ENCODE measurements at regions not wholly inside any gene's neighbourhood (a gene's known extent, or its start where the extent isn't known, plus 50 kb on each side); places are given as distances from the start of the nearest gene placed in this dataset.

DNA sequence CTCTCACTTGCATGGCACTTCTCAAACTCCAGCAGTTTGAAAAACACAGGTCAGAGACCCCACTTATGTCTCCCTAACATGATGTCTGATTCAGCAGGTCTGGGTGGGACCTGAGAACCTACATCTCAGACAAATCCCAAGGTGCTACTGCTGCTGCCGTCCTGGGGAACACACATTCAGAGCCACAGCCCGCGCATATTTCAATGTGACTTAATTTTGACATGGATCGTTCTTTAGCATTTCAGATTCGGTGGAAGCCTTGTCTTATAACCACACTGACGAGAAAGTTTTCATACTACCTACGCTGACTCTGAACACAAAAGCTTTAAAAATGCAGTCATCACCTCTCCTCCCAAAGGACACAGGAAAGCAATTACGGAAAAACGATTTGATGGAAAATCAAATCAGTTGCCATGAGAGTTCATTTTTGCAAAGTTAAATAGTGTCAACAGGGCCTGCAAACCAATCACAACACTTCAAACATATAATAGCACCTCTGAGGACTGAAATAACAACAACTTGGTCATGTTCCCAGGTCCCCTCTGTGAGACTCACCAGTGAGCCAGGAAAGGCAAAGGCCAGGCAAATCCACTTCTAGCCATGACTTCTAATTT, 132.6 kb downstream of the SHANK2 start:
- no peak for DNase-seq

DNA sequence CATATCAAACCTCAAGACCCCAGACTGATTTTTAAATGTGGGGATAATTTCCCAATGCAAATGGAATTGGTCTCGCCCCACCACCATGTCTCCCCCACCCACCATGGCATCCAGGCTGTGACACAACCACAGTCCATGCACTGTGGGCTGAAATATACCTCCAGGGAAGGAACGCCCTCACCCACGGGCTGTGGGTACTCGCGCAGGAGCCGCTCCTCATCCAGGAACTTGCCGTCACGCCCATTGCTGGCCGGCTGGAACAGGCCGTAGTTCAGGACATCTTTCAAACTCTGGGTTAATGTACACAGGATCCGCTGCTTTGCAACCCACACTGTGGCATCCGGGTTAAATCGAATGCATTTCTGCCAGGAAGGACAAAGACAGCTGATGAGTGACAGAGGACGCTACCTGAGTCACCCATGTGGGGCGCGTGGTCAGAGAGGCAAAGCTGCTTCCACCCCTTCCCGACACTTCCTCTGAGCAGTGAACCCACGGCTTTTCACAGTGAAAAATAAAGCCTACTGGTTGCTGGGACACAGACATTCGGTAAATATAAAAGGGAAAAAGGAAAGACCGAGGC, 133.6 kb downstream of the SHANK2 start:
- DNase-seq: no peak

DNA sequence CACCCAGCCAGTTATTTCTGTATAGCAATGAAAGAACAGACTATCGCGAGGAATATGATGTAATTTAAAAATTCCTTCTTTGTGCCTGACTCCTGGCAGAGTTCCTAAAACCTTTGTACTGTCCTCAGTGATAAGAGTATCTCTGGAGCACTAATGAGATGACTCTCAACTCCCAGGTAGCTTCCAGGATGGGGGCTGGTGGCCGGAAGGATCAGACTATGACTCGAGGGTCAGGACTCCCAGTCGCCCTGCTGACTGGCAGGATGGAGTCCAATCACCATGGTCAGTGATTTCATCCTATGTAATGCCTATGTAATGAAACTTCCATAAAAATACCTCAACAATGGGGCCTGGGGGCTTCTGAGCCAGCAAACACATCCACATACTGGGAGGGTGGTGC, 135.1 kb downstream of the SHANK2 start:
- no peak for DNase-seq

DNA sequence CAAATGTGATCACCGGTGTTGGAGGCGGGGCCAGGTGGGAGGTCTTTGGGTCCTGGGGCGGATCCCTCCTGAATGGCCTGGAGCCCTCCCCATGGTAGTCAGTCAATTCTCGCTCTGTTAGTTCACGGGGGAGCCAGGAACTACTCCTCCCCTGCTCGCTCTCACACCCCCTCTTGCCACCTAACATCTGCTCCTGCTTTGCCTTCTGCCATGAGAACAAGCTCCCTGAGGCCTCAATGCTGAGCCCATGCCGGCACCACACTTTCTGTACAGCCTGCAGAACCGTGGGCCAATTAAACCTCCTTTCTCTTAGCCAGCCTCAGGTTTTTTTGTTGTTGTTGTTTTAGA, 135.7 kb downstream of the SHANK2 start:
- DNase-seq: no peak

DNA sequence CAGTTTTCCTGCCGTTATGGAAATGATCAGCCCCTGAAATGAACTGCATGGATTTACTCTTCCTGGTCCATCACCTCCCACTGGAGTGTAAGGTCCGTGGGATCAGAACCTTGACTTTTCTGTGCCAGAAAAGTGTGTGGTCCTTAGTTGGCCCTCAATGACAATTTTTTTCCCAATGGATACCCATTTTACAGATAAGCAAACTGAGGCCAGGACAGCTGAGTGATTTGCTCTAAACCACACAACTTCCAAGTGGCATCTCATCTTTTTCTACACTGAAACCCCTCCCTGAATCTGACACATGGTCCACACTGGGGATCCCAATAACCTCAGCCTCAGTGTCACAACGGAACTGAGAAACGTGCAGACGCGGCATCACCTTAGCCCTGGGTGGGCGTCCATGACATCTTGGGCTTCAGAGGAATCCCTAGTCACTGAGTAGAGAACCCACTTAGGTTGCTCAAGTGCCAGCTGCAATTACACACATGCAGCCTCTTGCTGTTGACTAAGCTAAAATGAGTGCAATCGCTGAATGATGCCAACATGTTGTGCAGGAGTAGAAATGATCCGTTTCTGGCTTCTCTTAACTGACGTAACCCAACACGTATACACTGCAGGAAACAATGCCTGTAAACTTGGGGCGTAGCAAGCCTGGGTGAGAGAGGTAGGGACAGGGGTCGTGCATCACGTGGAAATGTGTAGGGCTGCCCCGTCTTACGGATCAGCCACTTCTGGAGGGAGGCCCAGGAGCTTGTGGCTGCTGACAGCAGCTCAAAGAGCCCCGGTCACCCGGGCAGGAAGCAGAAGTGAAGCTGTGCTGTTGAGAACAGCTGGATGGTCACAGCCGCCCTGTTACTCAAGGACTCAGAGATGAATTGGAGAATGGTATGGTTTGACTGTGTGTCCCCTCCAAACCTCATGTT, 136.3 kb downstream of the SHANK2 start:
- DNase-seq: no peak

DNA sequence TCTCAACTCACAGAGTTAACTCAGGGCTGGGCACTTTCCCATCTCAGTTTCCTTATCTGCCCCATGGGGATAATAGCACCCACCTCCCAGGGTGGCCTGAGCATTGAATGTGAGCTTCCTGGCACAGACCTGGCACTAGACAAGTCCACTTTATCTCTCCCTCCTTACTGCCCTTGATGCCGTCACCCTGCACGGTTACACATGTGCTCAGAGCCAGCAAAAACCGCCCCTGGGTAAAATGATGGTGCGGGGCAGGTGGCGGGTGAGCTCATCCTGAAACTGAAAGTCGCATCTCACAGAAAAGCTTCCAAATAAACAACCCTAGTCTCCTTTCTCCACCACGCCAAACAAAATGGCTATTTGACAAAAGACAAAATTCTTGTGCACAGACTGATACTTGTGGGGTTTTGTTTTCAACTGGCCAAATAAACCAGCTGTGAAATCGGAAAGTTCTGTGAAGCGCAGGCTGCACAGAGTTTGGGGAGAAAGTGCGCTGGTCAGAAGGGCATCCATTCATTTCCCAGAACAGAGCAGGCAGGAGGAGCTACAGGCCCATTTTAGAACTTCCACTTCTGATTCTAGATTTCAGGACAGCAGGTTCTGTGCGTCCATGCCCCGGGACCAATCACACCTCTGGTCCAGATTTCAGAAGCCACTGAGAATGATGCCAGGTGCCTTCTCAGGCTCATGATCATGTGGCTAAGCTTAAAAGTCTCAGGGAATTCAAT, 138.1 kb downstream of the SHANK2 start:
- DNase-seq: no peak

DNA sequence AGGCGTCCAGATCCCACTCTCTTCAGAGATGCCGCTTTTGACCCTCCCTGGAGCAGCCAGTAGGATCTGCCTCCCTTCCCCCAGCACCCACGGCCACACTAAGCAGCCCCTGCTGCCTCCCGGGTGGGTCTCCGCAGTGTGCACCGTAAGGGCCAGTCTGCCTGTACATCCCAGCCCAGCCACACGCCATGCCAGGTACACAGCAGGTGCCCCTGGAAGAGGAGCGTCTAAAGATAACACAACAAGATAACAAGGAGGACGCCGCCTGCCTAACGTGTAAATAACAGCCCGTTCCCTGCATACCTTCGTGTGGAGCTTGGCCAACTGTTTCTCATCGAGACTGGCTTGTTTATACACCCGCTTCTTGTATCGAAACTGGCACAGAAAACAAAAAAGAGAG, 139.4 kb downstream of the SHANK2 start:
- DNase-seq: peak; percentile 19

DNA sequence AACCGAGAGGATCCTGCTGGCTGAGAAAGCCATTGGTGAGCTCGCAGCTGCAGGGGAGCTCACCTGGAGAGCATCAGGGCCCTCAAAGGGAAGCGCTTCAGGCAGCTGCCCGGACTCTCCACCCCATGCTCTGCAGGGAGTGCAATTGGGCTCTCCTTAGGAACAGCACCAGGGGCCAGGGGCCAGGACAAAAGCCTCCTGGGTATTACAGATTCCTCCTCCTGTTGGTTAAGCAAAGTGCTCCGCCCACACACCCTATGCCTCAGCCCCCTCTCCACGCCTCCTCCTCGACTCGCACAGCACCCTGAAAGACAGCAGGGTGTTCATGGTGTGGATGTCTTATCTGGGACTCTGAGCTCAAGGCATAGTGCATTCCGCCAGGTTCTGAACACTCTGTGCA, 139.9 kb downstream of the SHANK2 start:
- DNase-seq: peak; percentile 63

DNA sequence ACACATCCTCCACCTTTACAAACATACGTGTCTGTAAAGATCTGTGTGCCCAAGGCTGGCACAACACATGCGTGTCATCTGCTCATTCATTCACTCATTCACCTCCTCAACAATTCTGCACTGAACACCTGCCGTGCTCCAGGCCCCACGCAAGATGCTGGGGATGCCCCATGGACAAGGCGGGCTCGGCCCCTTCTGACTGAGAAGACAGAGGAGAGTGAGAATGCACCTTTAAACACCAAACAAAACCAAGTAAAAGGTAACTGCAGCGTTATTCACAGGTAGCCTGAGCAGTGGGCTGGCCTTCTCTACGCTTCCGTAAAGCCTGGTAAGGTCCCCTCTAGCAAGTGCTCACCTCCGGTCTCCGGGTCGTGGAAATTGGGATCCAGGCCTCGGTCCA, 142.8 kb downstream of the SHANK2 start:
- no peak for DNase-seq

DNA sequence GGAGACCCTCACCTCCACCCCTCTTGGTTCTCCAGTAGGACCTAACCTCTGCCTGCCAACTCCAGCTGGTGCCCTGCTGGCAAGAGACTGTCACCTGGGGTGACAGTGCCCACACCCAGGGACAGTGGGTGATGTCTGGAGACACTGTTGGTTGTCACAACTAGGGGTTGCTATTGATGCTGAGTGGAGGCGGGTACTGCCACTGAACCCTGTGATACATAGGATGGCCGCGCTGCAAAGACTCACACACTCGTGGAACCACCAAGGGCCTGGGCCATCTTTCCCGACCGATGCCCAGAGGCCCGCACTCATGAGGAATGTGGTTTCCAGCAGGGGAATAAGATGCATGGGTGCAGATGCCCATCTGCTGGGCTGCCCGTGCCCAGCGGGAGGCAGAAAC, 143.2 kb downstream of the SHANK2 start:
- no peak for DNase-seq

DNA sequence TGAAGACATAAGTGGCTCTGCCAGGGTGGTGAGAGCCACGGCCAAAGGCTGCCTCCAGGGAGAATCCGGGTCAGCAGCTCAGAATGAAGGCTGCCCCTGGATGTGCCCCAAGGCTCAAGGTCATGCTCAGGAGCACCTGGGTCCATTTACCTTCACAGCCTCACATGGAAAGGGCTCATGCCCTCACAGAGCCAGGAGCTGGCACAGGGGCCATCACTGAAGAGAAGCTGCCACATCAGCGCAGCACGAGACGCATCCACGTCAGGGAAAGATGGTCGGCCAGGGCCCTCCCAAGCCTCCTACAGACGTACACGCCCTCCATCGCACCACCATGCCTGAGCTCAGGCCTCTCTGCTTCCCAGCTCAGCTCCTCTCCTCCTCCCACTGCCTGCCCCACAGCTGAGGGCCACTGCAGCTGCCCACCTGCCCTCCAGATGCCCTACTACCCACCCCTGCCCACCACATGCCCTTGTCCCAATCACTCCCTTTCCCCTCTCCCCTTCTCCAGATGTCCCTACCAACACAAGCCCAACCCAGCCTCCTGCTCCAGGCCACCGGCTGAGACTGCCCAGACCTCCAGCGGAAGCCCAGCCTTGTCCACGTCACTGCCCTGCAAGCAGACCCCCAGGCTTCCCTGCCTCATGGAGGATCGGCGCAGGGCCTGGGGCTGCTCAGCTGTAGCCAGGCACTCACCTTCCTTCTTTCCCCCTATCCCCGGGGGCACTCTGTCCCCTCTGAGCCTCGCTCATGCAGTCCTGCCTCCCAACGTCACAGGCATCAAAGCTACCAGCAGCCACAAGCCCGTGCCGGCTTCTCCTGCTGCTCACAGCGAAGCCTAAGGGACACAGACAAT, 144.1 kb downstream of the SHANK2 start:
- DNase-seq: no peak

DNA sequence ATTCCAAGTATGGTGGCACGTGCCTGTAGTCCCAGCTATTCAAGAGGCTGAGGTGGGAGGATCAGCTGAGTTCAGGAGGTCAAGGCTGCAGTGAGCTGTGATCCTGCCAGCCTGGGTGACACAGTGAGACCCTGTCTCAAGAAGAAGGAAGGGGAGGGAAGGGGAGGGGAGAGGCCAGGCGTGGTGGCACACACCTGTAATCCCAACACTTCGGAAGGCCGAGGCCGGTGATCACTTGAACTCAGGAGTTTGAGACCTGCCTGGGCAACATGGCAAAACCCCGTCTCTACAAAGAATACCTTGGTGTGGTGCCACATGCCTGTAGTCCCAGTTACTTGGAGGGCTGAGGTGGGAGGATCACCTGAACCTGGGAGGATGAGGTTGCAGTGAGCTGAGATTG, 145.7 kb downstream of the SHANK2 start:
- no peak for DNase-seq

DNA sequence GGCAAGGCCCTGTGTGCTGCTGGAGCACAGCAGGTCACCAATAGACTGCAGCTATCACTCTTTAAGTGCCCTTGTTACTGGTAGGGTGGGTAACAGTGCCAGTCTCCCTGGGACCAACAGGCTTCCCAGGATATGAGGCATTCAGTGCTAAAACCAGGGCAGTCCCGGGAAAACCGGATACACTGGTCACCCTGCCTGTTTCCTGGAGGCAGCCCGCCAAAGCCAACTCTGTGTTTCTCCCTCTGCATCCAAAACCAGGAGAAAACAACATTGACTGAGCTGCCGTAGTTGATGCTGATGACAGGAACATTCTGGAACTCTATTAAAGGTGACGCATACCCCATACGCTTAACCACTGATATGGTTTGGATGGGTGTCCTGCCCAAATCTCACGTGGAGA, 149.1 kb downstream of the SHANK2 start:
- DNase-seq: no peak

DNA sequence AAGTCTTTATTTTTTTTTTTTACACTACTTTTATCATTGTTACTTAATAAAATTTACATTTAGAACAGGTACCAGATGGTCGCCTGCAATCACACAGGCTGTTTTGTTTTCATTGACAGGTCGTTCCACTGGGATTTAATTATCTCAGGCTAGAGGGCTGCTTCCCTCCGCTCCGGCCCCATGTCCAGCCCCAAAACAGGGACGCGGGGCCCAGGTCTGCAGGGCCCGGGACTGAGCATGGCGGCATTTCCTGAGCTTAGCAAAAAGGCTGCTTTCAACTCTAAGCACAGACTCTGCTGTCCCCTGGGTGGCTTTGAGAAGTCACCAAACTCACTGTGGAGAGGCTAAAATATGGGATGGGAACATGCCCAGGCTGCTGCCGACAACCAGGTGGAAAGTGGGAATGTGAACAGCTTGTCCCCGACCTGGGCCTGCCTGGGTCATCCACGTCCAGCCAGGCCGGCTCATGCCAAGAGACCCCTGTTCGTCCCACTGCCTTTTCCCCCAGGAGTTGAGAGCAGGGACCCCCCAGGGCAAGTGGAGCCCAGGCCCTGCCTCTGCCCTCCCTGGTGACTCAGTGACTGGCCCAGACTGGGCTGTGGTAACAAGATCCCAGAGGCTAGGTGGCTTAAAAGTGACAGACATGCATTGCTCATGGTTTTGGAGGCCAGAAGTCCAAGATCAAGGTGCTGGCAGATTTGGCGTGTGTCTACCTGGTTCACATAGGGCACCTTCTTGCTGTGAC, 150.0 kb downstream of the SHANK2 start:
- no peak for DNase-seq

DNA sequence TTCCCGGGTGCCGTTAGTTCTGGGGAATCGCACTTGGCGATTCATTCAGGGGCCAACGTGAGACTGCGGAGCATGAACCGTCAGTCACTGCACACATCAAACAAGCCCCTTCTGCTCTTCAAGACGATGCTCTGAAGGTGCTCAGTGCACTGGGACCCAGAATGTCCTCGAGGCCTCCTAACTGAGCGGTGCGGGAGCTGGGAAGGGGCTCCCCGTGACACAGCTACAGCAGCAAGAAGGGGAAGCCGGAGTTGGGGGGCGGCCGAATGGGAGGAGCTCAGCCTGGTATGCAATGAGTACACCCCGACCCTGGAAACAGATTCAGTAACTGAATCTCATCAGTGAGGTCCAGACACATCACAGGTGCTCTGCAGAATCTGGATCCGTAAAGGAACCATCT, 150.8 kb downstream of the SHANK2 start:
- no peak for DNase-seq

DNA sequence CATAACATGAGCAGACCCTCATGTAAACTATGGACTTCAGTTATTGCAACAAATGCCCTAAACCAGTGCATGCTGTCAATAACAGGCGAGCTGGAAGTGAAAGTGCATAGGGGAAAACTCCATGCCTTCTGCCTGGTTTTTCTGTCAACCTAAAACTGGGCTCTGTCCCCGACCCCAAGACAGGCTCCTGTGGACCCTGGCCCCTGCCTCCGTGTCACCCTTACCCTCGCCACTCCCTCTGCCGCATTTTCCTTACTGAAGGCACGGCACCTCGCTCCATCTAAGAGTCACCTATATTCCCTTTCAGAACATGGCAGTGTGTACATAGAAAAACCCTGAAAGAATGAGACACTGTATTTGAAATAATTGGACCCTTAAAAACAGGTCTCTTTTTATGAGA, 151.3 kb downstream of the SHANK2 start:
- no peak for DNase-seq

DNA sequence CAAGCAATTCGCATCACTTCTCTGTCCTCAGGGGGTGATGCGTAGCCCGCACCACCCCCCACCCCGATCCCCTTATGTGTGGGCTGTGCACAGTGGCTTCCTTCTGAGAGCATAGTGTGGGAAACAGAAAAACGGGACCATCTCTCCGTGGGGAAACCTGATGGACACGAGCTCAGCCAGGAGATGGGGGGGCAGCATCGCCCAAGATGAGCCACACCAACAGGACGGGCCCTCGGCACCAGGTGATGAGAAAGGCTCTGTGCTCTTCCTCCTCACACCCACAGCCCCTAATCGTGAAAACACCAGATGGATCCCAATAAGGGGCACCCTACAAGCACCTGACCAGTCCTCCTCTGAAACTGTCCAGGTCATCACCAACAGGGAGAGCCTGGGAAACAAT, 153.6 kb downstream of the SHANK2 start:
- no peak for DNase-seq

DNA sequence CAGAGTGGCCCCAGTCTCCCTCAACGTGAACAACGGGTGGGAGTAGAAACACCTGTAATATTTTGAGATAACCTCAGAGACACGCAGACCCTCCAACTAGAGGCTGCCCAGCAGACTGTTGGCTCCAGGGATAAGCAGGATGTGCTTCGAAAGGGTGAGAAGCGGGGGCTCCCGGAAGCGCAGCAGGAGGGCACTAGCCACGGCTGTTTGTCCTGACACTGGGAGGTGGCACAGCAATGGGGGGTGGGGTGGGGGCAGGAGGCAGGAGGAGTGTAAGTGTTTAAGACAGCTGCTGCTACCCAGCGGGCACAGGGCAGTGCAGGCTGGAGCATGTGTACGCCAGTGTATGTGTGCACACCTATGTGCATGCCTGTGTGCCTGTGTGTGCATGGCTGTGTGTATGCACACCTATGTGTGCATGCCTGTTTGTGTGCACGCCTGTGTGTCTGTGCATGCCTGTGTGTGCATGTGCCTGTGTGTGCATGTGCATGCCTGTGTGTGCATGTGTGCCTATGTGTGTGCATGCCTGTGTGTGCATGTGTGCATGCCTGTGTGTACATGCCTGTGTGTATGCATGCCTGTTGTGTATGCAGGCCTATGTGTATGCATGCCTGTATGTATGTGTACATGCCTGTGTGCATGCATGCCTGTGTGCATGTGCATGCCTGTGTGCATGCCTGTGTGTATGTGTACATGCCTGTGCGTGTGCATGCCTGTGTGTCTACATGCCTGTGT, 154.7 kb downstream of the SHANK2 start:
- DNase-seq: peak; percentile 61

DNA sequence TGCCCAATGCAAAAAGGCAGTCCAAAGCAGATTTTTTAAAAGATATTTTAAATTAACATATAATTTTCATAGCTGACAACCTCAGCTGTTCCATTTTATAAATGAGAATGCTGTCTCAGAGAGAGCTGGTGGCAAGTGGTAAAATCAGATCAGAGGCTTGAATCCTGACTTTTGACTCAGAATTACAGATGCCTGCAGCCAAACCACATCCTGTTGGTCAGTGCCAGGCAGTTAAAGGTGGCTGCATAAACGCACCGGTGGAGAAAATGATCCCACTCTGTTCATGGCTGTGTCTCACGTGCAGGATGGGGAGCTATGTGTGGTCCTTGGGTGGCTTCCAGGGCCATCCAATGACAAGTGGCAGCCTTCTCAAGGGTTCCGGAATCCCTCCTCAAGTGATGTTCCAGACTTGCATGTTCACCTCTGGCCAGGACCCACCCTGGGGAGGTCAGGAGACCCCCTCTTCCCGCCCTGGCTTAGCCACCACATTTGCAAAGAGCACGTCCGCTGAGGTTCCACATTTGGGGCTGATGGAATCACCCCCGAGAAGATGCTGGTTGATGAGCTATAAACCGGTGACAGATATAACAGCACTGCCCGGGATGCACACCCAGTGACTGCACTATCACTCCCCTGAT, 155.5 kb downstream of the SHANK2 start:
- no peak for DNase-seq

DNA sequence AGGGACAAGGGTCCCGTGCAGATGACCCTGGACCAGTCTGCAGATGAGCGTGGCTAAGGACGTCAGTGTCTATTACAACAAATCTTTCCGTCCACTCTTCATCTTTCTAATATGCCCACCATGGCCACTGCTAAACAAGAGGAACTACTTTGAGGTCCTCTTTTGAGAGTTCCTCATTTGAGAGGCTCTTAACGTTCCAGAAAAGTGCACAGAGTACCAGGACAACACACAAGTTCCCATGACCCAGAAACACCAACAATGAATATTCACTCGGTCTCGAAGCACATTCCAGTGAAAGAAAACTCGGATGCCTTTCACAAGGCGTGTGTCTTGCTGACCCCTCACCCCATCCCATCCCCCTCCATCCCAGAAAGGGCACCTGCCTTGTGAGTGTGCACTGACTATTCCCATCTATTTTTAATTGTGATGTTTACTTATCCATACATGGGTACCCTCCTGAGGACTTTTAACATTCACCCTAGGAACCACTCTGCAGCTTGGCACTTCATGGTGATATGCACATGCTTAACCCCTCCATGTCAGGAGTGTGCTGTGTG, 157.0 kb downstream of the SHANK2 start:
- DNase-seq: no peak

Data from NCI-H69 (cell line).